GM23248 (cell line): ENCODE measurements at regions not wholly inside any gene's neighbourhood (a gene's known extent, or its start where the extent isn't known, plus 50 kb on each side); places are given as distances from the start of the nearest gene placed in this dataset.

Experiments
- EZH2 ChIP-seq: fragments of 200-600 bp; sonication (generic); IDR thresholded peaks from 2 replicates; pipeline ENCODE4 v1.6.1; 2018; ENCODE audit warnings: antibody characterized with exemption, mild to moderate bottlenecking; ENCODE audit not compliant: insufficient read depth, poor library complexity, severe bottlenecking
- EZH2phosphoT487 ChIP-seq: fragments of 200-600 bp; sonication (generic); IDR thresholded peaks from 2 replicates; pipeline ENCODE4 v1.6.1; 2018; ENCODE audit warnings: antibody characterized with exemption, moderate library complexity, mild to moderate bottlenecking, low read depth; ENCODE audit not compliant: insufficient read depth

DNA sequence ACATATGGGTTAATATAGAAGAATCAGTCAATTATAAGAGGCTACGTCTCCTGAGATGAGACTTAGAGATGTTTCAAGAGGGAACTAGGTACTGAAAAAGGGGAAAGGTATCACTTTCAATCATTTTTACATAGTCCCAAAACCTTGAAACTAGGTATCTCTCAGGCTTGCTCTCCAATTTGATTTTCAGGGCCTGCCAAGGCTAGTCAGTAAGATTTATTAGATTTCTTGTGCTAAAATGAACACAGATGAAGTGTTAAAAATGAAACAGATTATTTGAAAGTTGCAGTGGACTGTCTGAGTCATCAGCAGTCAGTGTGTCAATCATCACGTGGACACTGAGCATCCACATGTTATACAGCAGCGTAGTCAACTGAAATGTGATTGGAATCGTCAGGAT, 591.1 kb downstream of the DTWD2 start:
- no peak for TF ChIP-seq EZH2phosphoT487
- TF ChIP-seq EZH2 = no peak
